ENCODE measurements at regions not wholly inside any gene's neighbourhood (a gene's known extent, or its start where the extent isn't known, plus 50 kb on each side); places are given as distances from the start of the nearest gene placed in this dataset.

- TF ChIP-seq EGR1 (IDR thresholded peaks at IDR 0.05; ENCODE audit: borderline replicate concordance in 1 of 2, low read depth in 2 of 2, low read length in 2 of 2) (no peak), BHLHE40 (IDR thresholded peaks at IDR 0.05; ENCODE audit: borderline replicate concordance in 1 of 2, low read depth in 2 of 2, low read length in 1 of 2) (no peak), BACH1 (IDR thresholded peaks at IDR 0.05; ENCODE audit: borderline replicate concordance) (no peak), EP300 (IDR thresholded peaks at IDR 0.05; ENCODE audit: borderline replicate concordance in 1 of 2, control insufficient read depth in 1 of 2, low read depth in 2 of 2, low read length in 2 of 2) (no peak), CTCF (IDR thresholded peaks at IDR 0.05 in 2 of 3, conservative IDR thresholded peaks at IDR 0.05 in 1 of 3; ENCODE audit: control insufficient read depth in 2 of 3, extremely low read depth in 1 of 3, insufficient read depth in 1 of 3, low read depth in 3 of 3, low read length in 3 of 3) (no peak), POLR2A (IDR thresholded peaks at IDR 0.05; ENCODE audit: low read depth, low read length) (no peak), NFXL1 (IDR thresholded peaks at IDR 0.05; ENCODE audit: borderline replicate concordance) (no peak), PKNOX1 (IDR thresholded peaks at IDR 0.05) (no peak), CREB1 (IDR thresholded peaks at IDR 0.05; ENCODE audit: low read depth) (no peak), CHD2 (IDR thresholded peaks at IDR 0.05; ENCODE audit: borderline replicate concordance, low read depth, low read length) (no peak), POLR2AphosphoS5 (IDR thresholded peaks at IDR 0.05; ENCODE audit: low read length) (no peak)
- TF ChIP-seq, protein P1, sequence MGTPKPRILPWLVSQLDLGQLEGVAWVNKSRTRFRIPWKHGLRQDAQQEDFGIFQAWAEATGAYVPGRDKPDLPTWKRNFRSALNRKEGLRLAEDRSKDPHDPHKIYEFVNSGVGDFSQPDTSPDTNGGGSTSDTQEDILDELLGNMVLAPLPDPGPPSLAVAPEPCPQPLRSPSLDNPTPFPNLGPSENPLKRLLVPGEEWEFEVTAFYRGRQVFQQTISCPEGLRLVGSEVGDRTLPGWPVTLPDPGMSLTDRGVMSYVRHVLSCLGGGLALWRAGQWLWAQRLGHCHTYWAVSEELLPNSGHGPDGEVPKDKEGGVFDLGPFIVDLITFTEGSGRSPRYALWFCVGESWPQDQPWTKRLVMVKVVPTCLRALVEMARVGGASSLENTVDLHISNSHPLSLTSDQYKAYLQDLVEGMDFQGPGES (IDR thresholded peaks at IDR 0.05), result no peak
These were observed 61.3 kb upstream of the ATXN1 start for GRCh38 chr6:16822529-16822928.
